Bronchial epithelial cell (primary cell): ENCODE measurements at regions not wholly inside any gene's neighbourhood (a gene's known extent, or its start where the extent isn't known, plus 50 kb on each side); places are given as distances from the start of the nearest gene placed in this dataset.
A peak's percentile ranks its signal among the peaks of the same experiment; 100 is the strongest.

Experiments used
- DNase-seq: peaks from one replicate; pipeline ENCODE4 v3.0.0-alpha.2; 2010; ENCODE audit warnings: low read depth
- FAIRE-seq: peaks from 2 replicates; lab custom pipeline; 2011; peaks lifted over from hg19 to GRCh38; lab: Jason Lieb, UNC
- H3K27me3 ChIP-seq: 2 replicates; pipeline ENCODE4 v1.5.1; 2011; ENCODE audit warnings: low read length; ENCODE audit not compliant: control insufficient read depth, insufficient read depth
- H3K36me3 ChIP-seq: 2 replicates; pipeline ENCODE4 v1.5.1; 2011; ENCODE audit warnings: low read length; ENCODE audit not compliant: control insufficient read depth, insufficient read depth
- H3K4me3 ChIP-seq: 2 replicates; pipeline ENCODE4 v1.5.1; 2011; ENCODE audit warnings: mild to moderate bottlenecking, low read depth, low read length, control low read depth
- CTCF ChIP-seq: IDR thresholded peaks from 2 replicates; pipeline ENCODE4 v1.5.1; 2011; ENCODE audit warnings: mild to moderate bottlenecking, moderate library complexity, low read length, control low read depth, inconsistent platforms; ENCODE audit not compliant: insufficient read depth, severe bottlenecking

- no peaks in the 10 kb centered on the region for H3K27me3 ChIP-seq
- no peaks in the 10 kb centered on the region for H3K36me3 ChIP-seq
- FAIRE-seq, result no peak
- no peak overlapping the region for H3K4me3 ChIP-seq
- DNase-seq, result peak; percentile 4
- TF ChIP-seq CTCF, result no peak
Measured at GRCh38 chr4:81839347-81840042, 367.8 kb upstream of the RASGEF1B start.

- Histone ChIP-seq H3K4me3 (no peak overlapping the region), H3K36me3 (no peaks in the 10 kb centered on the region), H3K27me3 (no peaks in the 10 kb centered on the region)
- DNase-seq (no peak), FAIRE-seq (no peak)
- no peak for TF ChIP-seq CTCF
Measured at GRCh38 chr4:81838586-81838985, 366.9 kb upstream of the RASGEF1B start.

- FAIRE-seq, result no peak
Measured at GRCh38 chr4:81836716-81837115, 365.0 kb upstream of the RASGEF1B start.

GRCh38 chr4:81833576-81833975 is 361.9 kb upstream of the RASGEF1B start:
- FAIRE-seq, result no peak

More at GRCh38 chr4:81836716-81837115, 365.0 kb upstream of the RASGEF1B start:
- no peak for TF ChIP-seq CTCF
- Histone ChIP-seq H3K27me3 (no peaks in the 10 kb centered on the region), H3K4me3 (no peak overlapping the region), H3K36me3 (no peaks in the 10 kb centered on the region)
- no peak for DNase-seq

GRCh38 chr4:81828991-81829390 is 357.3 kb upstream of the RASGEF1B start:
- TF ChIP-seq CTCF, result no peak
- no peak overlapping the region for H3K4me3 ChIP-seq
- DNase-seq (no peak), FAIRE-seq (no peak)
- H3K27me3 ChIP-seq, result no peaks in the 10 kb centered on the region
- H3K36me3 ChIP-seq, result no peaks in the 10 kb centered on the region

More at GRCh38 chr4:81833576-81833975, 361.9 kb upstream of the RASGEF1B start:
- H3K4me3 ChIP-seq, result no peak overlapping the region
- H3K27me3 ChIP-seq, result no peaks in the 10 kb centered on the region
- no peaks in the 10 kb centered on the region for H3K36me3 ChIP-seq
- no peak for DNase-seq
- no peak for TF ChIP-seq CTCF

GRCh38 chr4:81827577-81828202 is 356.0 kb upstream of the RASGEF1B start:
- FAIRE-seq, result no peak
- Histone ChIP-seq H3K36me3 (no peaks in the 10 kb centered on the region), H3K27me3 (no peaks in the 10 kb centered on the region), H3K4me3 (no peak overlapping the region)
- peak; percentile 3 for DNase-seq
- TF ChIP-seq CTCF, result no peak
